AG04450 (cell line): ENCODE measurements at regions not wholly inside any gene's neighbourhood (a gene's known extent, or its start where the extent isn't known, plus 50 kb on each side); places are given as distances from the start of the nearest gene placed in this dataset.

Source experiments
- CTCF ChIA-PET: fragments of 300-600, 350-600 bp; formaldehyde crosslinking; extraction: SDS; loops from one replicate; lab custom pipeline; 2022; ENCODE audit warnings: antibody characterized with exemption, inconsistent platforms; lab: Charles Lee
- POLR2A ChIA-PET: fragments of 350-600 bp; formaldehyde crosslinking; extraction: SDS; loops from one replicate; lab custom pipeline; 2021; ENCODE audit warnings: antibody characterized with exemption, inconsistent platforms; lab: Yijun Ruan, JAX
- DNase-seq: peaks from one replicate; pipeline ENCODE4 v3.0.0-alpha.2; 2011; ENCODE audit warnings: low read depth, low spot score
- H3K27ac ChIP-seq: one replicate; pipeline ENCODE4 v1.5.1; 2012; ENCODE audit warnings: low read depth, low read length, control low read depth
- H3K27me3 ChIP-seq: one replicate; pipeline ENCODE4 v1.6.0; 2012; ENCODE audit warnings: low read length; ENCODE audit not compliant: control insufficient read depth, insufficient read depth
- H3K4me3 ChIP-seq: 2 replicates; pipeline ENCODE4 v1.5.1; 2011; ENCODE audit warnings: mild to moderate bottlenecking, low read depth, low read length, control low read depth
- H3K9me3 ChIP-seq: 2 replicates; pipeline ENCODE4 v1.5.1; 2012; ENCODE audit warnings: low read length; ENCODE audit not compliant: control insufficient read depth, insufficient read depth
- TF ChIP-seq, protein P1 (sequence below): IDR thresholded peaks from 2 replicates; pipeline ENCODE4 v1.5.1; 2011; ENCODE audit warnings: low read depth, low read length, control low read depth, inconsistent platforms

DNA sequence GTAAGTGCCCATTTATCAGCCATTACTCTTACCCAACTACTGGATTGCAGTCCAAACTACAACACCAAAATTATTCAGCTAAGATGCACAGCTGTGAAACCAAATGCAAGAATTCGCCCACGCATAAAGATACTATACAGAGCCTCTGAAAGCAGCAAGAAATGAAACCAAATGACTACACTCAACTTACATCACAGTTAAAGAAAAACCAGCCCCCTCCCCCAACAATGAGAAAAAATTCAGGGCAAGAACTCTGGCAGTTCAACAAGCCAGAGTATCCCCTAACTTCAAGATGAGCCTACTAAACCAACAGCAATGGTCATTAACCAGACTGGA, 209.1 kb upstream of the VWC2 start:
- no peak for DNase-seq
- CTCF ChIA-PET = no interaction called here

DNA sequence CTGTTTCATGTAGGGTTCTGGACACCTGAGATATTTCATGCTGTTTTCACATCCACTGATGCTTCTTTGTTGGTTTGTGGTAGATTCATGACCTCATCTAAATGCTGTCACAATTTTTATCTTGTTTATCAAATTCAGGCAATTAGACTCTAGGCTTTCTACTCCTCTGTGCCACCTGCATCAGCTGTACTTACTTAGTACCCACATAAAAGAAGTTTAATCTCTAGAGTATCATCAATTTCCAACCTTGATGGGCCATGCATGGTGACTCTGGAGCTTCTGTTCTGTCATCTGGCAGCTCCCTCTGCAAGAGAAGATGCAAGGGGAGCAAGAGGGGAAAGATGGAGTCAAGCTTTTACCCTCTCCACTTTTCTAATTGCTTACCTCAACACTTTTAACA, 195.9 kb upstream of the VWC2 start:
- Histone ChIP-seq H3K27ac (no peak overlapping the region), H3K27me3 (no peaks in the 10 kb centered on the region), H3K4me3 (no peak overlapping the region), H3K9me3 (peaks cover 17% of the 10 kb centered on the region)
- DNase-seq = no peak
- ChIA-PET POLR2A (no interaction called here), CTCF (no interaction called here)
- TF ChIP-seq, protein P1, sequence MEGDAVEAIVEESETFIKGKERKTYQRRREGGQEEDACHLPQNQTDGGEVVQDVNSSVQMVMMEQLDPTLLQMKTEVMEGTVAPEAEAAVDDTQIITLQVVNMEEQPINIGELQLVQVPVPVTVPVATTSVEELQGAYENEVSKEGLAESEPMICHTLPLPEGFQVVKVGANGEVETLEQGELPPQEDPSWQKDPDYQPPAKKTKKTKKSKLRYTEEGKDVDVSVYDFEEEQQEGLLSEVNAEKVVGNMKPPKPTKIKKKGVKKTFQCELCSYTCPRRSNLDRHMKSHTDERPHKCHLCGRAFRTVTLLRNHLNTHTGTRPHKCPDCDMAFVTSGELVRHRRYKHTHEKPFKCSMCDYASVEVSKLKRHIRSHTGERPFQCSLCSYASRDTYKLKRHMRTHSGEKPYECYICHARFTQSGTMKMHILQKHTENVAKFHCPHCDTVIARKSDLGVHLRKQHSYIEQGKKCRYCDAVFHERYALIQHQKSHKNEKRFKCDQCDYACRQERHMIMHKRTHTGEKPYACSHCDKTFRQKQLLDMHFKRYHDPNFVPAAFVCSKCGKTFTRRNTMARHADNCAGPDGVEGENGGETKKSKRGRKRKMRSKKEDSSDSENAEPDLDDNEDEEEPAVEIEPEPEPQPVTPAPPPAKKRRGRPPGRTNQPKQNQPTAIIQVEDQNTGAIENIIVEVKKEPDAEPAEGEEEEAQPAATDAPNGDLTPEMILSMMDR = no peak

More for the DNA sequence above, 209.1 kb upstream of the VWC2 start:
- Histone ChIP-seq H3K9me3 (peaks cover 12% of the 10 kb centered on the region), H3K27ac (no peak overlapping the region), H3K27me3 (no peaks in the 10 kb centered on the region), H3K4me3 (no peak overlapping the region)
- TF ChIP-seq, protein P1 = no peak
- POLR2A ChIA-PET = no interaction called here

DNA sequence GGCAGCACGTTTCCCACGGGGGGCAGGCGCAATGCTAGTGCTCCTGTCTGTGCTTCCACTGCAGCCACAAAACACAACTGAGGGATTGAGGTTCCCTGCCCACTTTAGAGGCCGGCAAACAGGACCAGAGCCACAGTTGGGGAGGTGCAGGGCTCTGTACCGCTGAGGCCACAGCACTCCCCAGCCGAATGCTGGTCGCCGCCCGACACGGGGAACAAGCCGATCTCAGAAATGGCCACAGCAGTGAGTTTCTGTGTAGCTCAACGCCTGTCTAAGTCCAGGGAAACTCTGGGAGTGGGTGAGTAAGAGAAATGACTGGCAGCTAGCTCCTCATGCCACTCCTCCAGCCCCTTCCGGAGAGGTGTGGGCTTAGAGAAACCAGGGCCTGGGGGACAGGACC, 194.0 kb upstream of the VWC2 start:
- Histone ChIP-seq H3K9me3 (peaks cover 17% of the 10 kb centered on the region), H3K4me3 (no peak overlapping the region), H3K27me3 (no peaks in the 10 kb centered on the region), H3K27ac (peak overlapping the region; percentile 31)
- no peak for DNase-seq
- TF ChIP-seq, protein P1 = no peak
- ChIA-PET CTCF (no interaction called here), POLR2A (no interaction called here)

DNA sequence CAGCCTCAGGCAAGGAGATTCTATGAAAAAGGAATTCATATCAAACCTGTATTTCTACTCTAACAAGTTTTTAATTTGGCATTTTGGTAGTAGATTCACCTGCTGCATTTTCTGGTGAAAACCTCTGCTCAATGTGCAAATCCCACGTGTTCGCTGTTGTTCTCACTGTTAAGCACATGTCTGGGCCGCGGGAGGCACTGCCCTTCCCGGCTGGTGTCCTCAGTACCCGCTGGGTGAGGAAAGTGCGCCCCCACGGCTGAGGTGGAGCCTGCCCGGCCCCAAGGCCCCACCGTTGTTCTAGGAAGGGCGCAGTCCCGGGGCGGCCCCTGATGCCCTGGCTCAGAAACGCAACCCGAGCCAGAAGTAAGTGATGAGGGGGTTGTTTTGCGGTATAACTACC, 193.4 kb upstream of the VWC2 start:
- Histone ChIP-seq H3K9me3 (peaks cover 17% of the 10 kb centered on the region), H3K4me3 (no peak overlapping the region), H3K27ac (no peak overlapping the region), H3K27me3 (no peaks in the 10 kb centered on the region)
- DNase-seq = no peak
- TF ChIP-seq, protein P1 = no peak
- POLR2A ChIA-PET = no interaction called here
- CTCF ChIA-PET = no interaction called here

DNA sequence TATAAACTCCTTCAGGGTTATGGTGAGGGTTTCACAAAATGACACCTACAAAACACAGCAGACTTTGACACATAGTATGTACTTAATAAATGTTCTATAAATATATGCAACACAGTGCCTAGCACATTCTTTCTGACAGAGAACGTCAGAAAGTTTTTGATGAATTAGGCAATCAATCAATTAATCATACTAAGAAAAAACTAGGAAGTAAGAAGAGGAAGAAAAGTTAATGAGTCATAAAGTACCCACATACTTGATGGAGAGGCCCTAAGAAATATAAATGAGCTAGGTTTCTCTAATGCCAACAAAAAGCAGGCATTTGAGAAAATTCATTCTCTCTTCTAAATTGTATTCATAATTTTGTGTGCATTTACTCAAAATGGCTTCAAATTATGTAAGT, 192.7 kb upstream of the VWC2 start:
- TF ChIP-seq, protein P1 = no peak
- DNase-seq = no peak
- no peaks in the 10 kb centered on the region for H3K27me3 ChIP-seq
- no peak overlapping the region for H3K4me3 ChIP-seq
- ChIA-PET CTCF (no interaction called here), POLR2A (no interaction called here)
- peaks cover 17% of the 10 kb centered on the region for H3K9me3 ChIP-seq
- no peak overlapping the region for H3K27ac ChIP-seq
